Stimulated activated CD4-positive, alpha-beta T cell treated with anti-CD3 and anti-CD28 coated beads, Interleukin-12 subunit alpha, Interleukin-12 subunit beta, amount 100 ng/mL, for 24 hours (primary cell): ENCODE measurements at regions not wholly inside any gene's neighbourhood (a gene's known extent, or its start where the extent isn't known, plus 50 kb on each side); places are given as distances from the start of the nearest gene placed in this dataset.
"Not testable (repeated sequence)": the region's sequence is repeated elsewhere in the genome, so short reads cannot be mapped to it uniquely, and the experiment has no call there.

Source experiments
- DNase-seq, 2 experiments: peaks; one replicate each; pipeline ENCODE4 v3.0.0-alpha.2; 2020; ENCODE audit warnings: low read depth in 2 of 2

- DNase-seq: no peak
These were observed 139.8 kb upstream of the CHODL start for GRCh38 chr21:18104802-18105201.

- DNase-seq: not testable (repeated sequence)
These were observed 148.2 kb upstream of the CHODL start for GRCh38 chr21:18096413-18096812.

- no peak for DNase-seq
These were observed 154.8 kb upstream of the CHODL start for GRCh38 chr21:18089786-18090185.

- no peak for DNase-seq
These were observed 174.2 kb upstream of the CHODL start for GRCh38 chr21:18070392-18070791.

- no peak for DNase-seq
These were observed 174.8 kb upstream of the CHODL start for GRCh38 chr21:18069875-18070274.

- no peak for DNase-seq
These were observed 184.2 kb upstream of the CHODL start for GRCh38 chr21:18060402-18060801.

- DNase-seq: no peak
These were observed 185.8 kb upstream of the CHODL start for GRCh38 chr21:18058731-18059398.

GRCh38 chr21:18053151-18053550, 191.5 kb upstream of the CHODL start:
- no peak for DNase-seq

GRCh38 chr21:18049461-18049860, 195.2 kb upstream of the CHODL start:
- DNase-seq: no peak

GRCh38 chr21:18041012-18041411, 203.6 kb upstream of the CHODL start:
- DNase-seq: no peak

- DNase-seq: no peak
These were observed 211.1 kb upstream of the C21orf91 start for GRCh38 chr21:18030248-18030647.

- no peak for DNase-seq
These were observed 207.2 kb upstream of the C21orf91 start for GRCh38 chr21:18026359-18026758.

- DNase-seq: no peak
These were observed 204.6 kb upstream of the C21orf91 start for GRCh38 chr21:18023711-18024110.

- no peak for DNase-seq
These were observed 204.0 kb upstream of the C21orf91 start for GRCh38 chr21:18023157-18023556.

- DNase-seq: no peak
These were observed 188.0 kb upstream of the C21orf91 start for GRCh38 chr21:18007121-18007520.

- DNase-seq: no peak
These were observed 187.5 kb upstream of the C21orf91 start for GRCh38 chr21:18006691-18007090.

GRCh38 chr21:18002393-18002792, 183.2 kb upstream of the C21orf91 start:
- DNase-seq: no peak

GRCh38 chr21:18000981-18001686, 182.0 kb upstream of the C21orf91 start:
- DNase-seq: no peak

GRCh38 chr21:17998599-17998998, 179.4 kb upstream of the C21orf91 start:
- not testable (repeated sequence) for DNase-seq

- no peak for DNase-seq
These were observed 170.6 kb upstream of the C21orf91 start for GRCh38 chr21:17989780-17990179.

GRCh38 chr21:17988102-17988437, 168.9 kb upstream of the C21orf91 start:
- DNase-seq: no peak

- DNase-seq: no peak
These were observed 168.4 kb upstream of the C21orf91 start for GRCh38 chr21:17987382-17988101.
